Activated T-helper 2 cell treated with anti-CD3 and anti-CD28 coated beads, Interferon-gamma antibody, Interleukin-2, Interleukin-4, amounts not matched to agents 10 μg/mL and 5 μg/mL and 100 μg/mL, durations not matched to agents 14 hours and 24 hours and 36 hours (primary cell): ENCODE measurements at regions not wholly inside any gene's neighbourhood (a gene's known extent, or its start where the extent isn't known, plus 50 kb on each side); places are given as distances from the start of the nearest gene placed in this dataset.

Experiments used
- DNase-seq: peaks from one replicate; pipeline ENCODE4 v3.0.0; 2021; ENCODE audit warnings: low spot score
- H3K27ac Mint-ChIP-seq: one replicate; pipeline ENCODE4 v1.8.0; 2021; ENCODE audit warnings: mixed read lengths
- H3K27me3 Mint-ChIP-seq: one replicate; pipeline ENCODE4 v1.8.0; 2021; ENCODE audit warnings: low read depth, mixed read lengths
- H3K36me3 Mint-ChIP-seq: one replicate; pipeline ENCODE4 v1.8.0; 2021; ENCODE audit warnings: low read depth, mixed read lengths
- H3K4me1 Mint-ChIP-seq: one replicate; pipeline ENCODE4 v1.8.0; 2021; ENCODE audit warnings: low read depth, mixed read lengths
- H3K4me3 Mint-ChIP-seq: one replicate; pipeline ENCODE4 v1.8.0; 2021; ENCODE audit warnings: low read depth, mild to moderate bottlenecking, moderate library complexity, mixed read lengths
- H3K9me3 Mint-ChIP-seq: one replicate; pipeline ENCODE4 v1.8.0; 2021; ENCODE audit warnings: mixed read lengths
- intact Hi-C: fragments of 100-400 bp; cut with micrococcal nuclease; formaldehyde crosslinking; loops from one replicate; pipeline ENCODE4 v1.15.1; 2023

- Mint-ChIP-seq H3K4me3 (no peak overlapping the region), H3K9me3 (no peaks in the 10 kb centered on the region), H3K36me3 (no peaks in the 10 kb centered on the region), H3K4me1 (no peaks in the 10 kb centered on the region), H3K27me3 (no peaks in the 10 kb centered on the region), H3K27ac (no peak overlapping the region)
- intact Hi-C loops: no loop called here
- DNase-seq: no peak
Observed at GRCh38 chr18:24947521-24948305, 404.3 kb downstream of the ZNF521 start.

- DNase-seq: no peak
- H3K36me3 Mint-ChIP-seq: no peaks in the 10 kb centered on the region
- H3K4me1 Mint-ChIP-seq: no peaks in the 10 kb centered on the region
- H3K27ac Mint-ChIP-seq: no peak overlapping the region
- intact Hi-C loops: no loop called here
- H3K4me3 Mint-ChIP-seq: no peak overlapping the region
- H3K9me3 Mint-ChIP-seq: no peaks in the 10 kb centered on the region
- no peaks in the 10 kb centered on the region for H3K27me3 Mint-ChIP-seq
Observed at GRCh38 chr18:24949908-24950307, 402.1 kb downstream of the ZNF521 start.

- no peak overlapping the region for H3K27ac Mint-ChIP-seq
- no peak for DNase-seq
- H3K27me3 Mint-ChIP-seq: no peaks in the 10 kb centered on the region
- no peaks in the 10 kb centered on the region for H3K4me1 Mint-ChIP-seq
- no peaks in the 10 kb centered on the region for H3K36me3 Mint-ChIP-seq
- H3K9me3 Mint-ChIP-seq: no peaks in the 10 kb centered on the region
- no peak overlapping the region for H3K4me3 Mint-ChIP-seq
- intact Hi-C loops: no loop called here
Observed at GRCh38 chr18:24954341-24954740, 397.6 kb downstream of the ZNF521 start.

- DNase-seq: no peak
- H3K36me3 Mint-ChIP-seq: no peaks in the 10 kb centered on the region
- no peaks in the 10 kb centered on the region for H3K9me3 Mint-ChIP-seq
- H3K27me3 Mint-ChIP-seq: no peaks in the 10 kb centered on the region
- H3K4me1 Mint-ChIP-seq: no peaks in the 10 kb centered on the region
- intact Hi-C loops: no loop called here
- H3K27ac Mint-ChIP-seq: no peak overlapping the region
- no peak overlapping the region for H3K4me3 Mint-ChIP-seq
Observed at GRCh38 chr18:24958001-24958400, 394.0 kb downstream of the ZNF521 start.

GRCh38 chr18:24959051-24959476, 392.9 kb downstream of the ZNF521 start:
- Mint-ChIP-seq H3K4me1 (no peaks in the 10 kb centered on the region), H3K36me3 (no peaks in the 10 kb centered on the region), H3K4me3 (no peak overlapping the region), H3K27ac (no peak overlapping the region), H3K27me3 (no peaks in the 10 kb centered on the region), H3K9me3 (no peaks in the 10 kb centered on the region)
- DNase-seq: no peak
- intact Hi-C loops: no loop called here

GRCh38 chr18:24964216-24964615, 387.8 kb downstream of the ZNF521 start:
- Mint-ChIP-seq H3K36me3 (no peaks in the 10 kb centered on the region), H3K27me3 (no peaks in the 10 kb centered on the region), H3K9me3 (no peaks in the 10 kb centered on the region), H3K4me1 (no peaks in the 10 kb centered on the region), H3K27ac (no peak overlapping the region), H3K4me3 (no peak overlapping the region)
- intact Hi-C loops: no loop called here
- no peak for DNase-seq

GRCh38 chr18:24968238-24968775, 383.7 kb downstream of the ZNF521 start:
- Mint-ChIP-seq H3K4me3 (no peak overlapping the region), H3K27me3 (no peaks in the 10 kb centered on the region), H3K4me1 (no peaks in the 10 kb centered on the region), H3K36me3 (no peaks in the 10 kb centered on the region), H3K27ac (no peak overlapping the region), H3K9me3 (no peaks in the 10 kb centered on the region)
- DNase-seq: no peak
- intact Hi-C loops: no loop called here

GRCh38 chr18:24972577-24972976, 379.4 kb downstream of the ZNF521 start:
- Mint-ChIP-seq H3K36me3 (no peaks in the 10 kb centered on the region), H3K4me3 (no peak overlapping the region), H3K27ac (no peak overlapping the region), H3K4me1 (no peaks in the 10 kb centered on the region), H3K27me3 (no peaks in the 10 kb centered on the region), H3K9me3 (no peaks in the 10 kb centered on the region)
- no peak for DNase-seq
- intact Hi-C loops: no loop called here

GRCh38 chr18:24974431-24974830, 377.5 kb downstream of the ZNF521 start:
- intact Hi-C loops: no loop called here
- Mint-ChIP-seq H3K36me3 (no peaks in the 10 kb centered on the region), H3K9me3 (no peaks in the 10 kb centered on the region), H3K4me3 (no peak overlapping the region), H3K27me3 (no peaks in the 10 kb centered on the region), H3K27ac (no peak overlapping the region), H3K4me1 (no peaks in the 10 kb centered on the region)
- no peak for DNase-seq

- H3K36me3 Mint-ChIP-seq: no peaks in the 10 kb centered on the region
- no peak overlapping the region for H3K4me3 Mint-ChIP-seq
- H3K27ac Mint-ChIP-seq: no peak overlapping the region
- no peak for DNase-seq
- intact Hi-C loops: no loop called here
- H3K4me1 Mint-ChIP-seq: no peaks in the 10 kb centered on the region
- no peaks in the 10 kb centered on the region for H3K9me3 Mint-ChIP-seq
- H3K27me3 Mint-ChIP-seq: no peaks in the 10 kb centered on the region
Observed at GRCh38 chr18:24975496-24976372, 376.2 kb downstream of the ZNF521 start.

- no peaks in the 10 kb centered on the region for H3K27me3 Mint-ChIP-seq
- H3K36me3 Mint-ChIP-seq: no peaks in the 10 kb centered on the region
- intact Hi-C loops: no loop called here
- no peaks in the 10 kb centered on the region for H3K9me3 Mint-ChIP-seq
- no peaks in the 10 kb centered on the region for H3K4me1 Mint-ChIP-seq
- H3K27ac Mint-ChIP-seq: no peak overlapping the region
- no peak overlapping the region for H3K4me3 Mint-ChIP-seq
- DNase-seq: no peak
Observed at GRCh38 chr18:24976502-24976901, 375.5 kb downstream of the ZNF521 start.

GRCh38 chr18:24979235-24979634, 372.7 kb downstream of the ZNF521 start:
- H3K9me3 Mint-ChIP-seq: no peaks in the 10 kb centered on the region
- H3K36me3 Mint-ChIP-seq: no peaks in the 10 kb centered on the region
- H3K27me3 Mint-ChIP-seq: no peaks in the 10 kb centered on the region
- no peaks in the 10 kb centered on the region for H3K4me1 Mint-ChIP-seq
- no peak overlapping the region for H3K27ac Mint-ChIP-seq
- no peak overlapping the region for H3K4me3 Mint-ChIP-seq
- no peak for DNase-seq
- intact Hi-C loops: no loop called here

GRCh38 chr18:24982831-24983230, 369.1 kb downstream of the ZNF521 start:
- no peaks in the 10 kb centered on the region for H3K9me3 Mint-ChIP-seq
- DNase-seq: no peak
- no peak overlapping the region for H3K4me3 Mint-ChIP-seq
- no peak overlapping the region for H3K27ac Mint-ChIP-seq
- H3K27me3 Mint-ChIP-seq: no peaks in the 10 kb centered on the region
- no peaks in the 10 kb centered on the region for H3K36me3 Mint-ChIP-seq
- intact Hi-C loops: no loop called here
- H3K4me1 Mint-ChIP-seq: no peaks in the 10 kb centered on the region
